ENCODE measurements at regions not wholly inside any gene's neighbourhood (a gene's known extent, or its start where the extent isn't known, plus 50 kb on each side); places are given as distances from the start of the nearest gene placed in this dataset.
"Not testable (repeated sequence)": the region's sequence is repeated elsewhere in the genome, so short reads cannot be mapped to it uniquely, and the experiment has no call there.

- no peak for DNase-seq (ENCODE audit: low read depth)
Measured at GRCh38 chr12:126952096-126953007, 1314.6 kb upstream of the TMEM132C start.

GRCh38 chr12:126953365-126953889 lies 1313.5 kb upstream of the TMEM132C start:
- no peak for DNase-seq (ENCODE audit: low read depth)

GRCh38 chr12:126960221-126960620 lies 1306.7 kb upstream of the TMEM132C start:
- DNase-seq (ENCODE audit: low read depth) = no peak

- DNase-seq (ENCODE audit: low read depth) = no peak
Measured at GRCh38 chr12:126960709-126961108, 1306.3 kb upstream of the TMEM132C start.

GRCh38 chr12:126963825-126964224 lies 1303.1 kb upstream of the TMEM132C start:
- DNase-seq (ENCODE audit: low read depth) = no peak

GRCh38 chr12:126966498-126966897 lies 1300.5 kb upstream of the TMEM132C start:
- no peak for DNase-seq (ENCODE audit: low read depth)

- DNase-seq (ENCODE audit: low read depth) = no peak
Measured at GRCh38 chr12:126967152-126967551, 1299.8 kb upstream of the TMEM132C start.

GRCh38 chr12:126974779-126975178 lies 1292.2 kb upstream of the TMEM132C start:
- DNase-seq (ENCODE audit: low read depth) = no peak

GRCh38 chr12:126976579-126976978 lies 1290.4 kb upstream of the TMEM132C start:
- DNase-seq (ENCODE audit: low read depth) = no peak

- not testable (repeated sequence) for DNase-seq (ENCODE audit: low read depth)
Measured at GRCh38 chr12:126979564-126979963, 1287.4 kb upstream of the TMEM132C start.

- no peak for DNase-seq (ENCODE audit: low read depth)
Measured at GRCh38 chr12:126982707-126983106, 1284.3 kb upstream of the TMEM132C start.

GRCh38 chr12:126983735-126984134 lies 1283.2 kb upstream of the TMEM132C start:
- not testable (repeated sequence) for DNase-seq (ENCODE audit: low read depth)

GRCh38 chr12:126985663-126986062 lies 1281.3 kb upstream of the TMEM132C start:
- not testable (repeated sequence) for DNase-seq (ENCODE audit: low read depth)

GRCh38 chr12:126989532-126989931 lies 1277.4 kb upstream of the TMEM132C start:
- DNase-seq (ENCODE audit: low read depth) = no peak

- DNase-seq (ENCODE audit: low read depth) = no peak
Measured at GRCh38 chr12:126993898-126994297, 1273.1 kb upstream of the TMEM132C start.

GRCh38 chr12:126994599-126994998 lies 1272.4 kb upstream of the TMEM132C start:
- DNase-seq (ENCODE audit: low read depth) = no peak

GRCh38 chr12:126998031-126998430 lies 1268.9 kb upstream of the TMEM132C start:
- DNase-seq (ENCODE audit: low read depth) = no peak

GRCh38 chr12:126998747-126999285 lies 1268.2 kb upstream of the TMEM132C start:
- no peak for DNase-seq (ENCODE audit: low read depth)

- no peak for DNase-seq (ENCODE audit: low read depth)
Measured at GRCh38 chr12:126999352-126999751, 1267.6 kb upstream of the TMEM132C start.

GRCh38 chr12:127005406-127005805 lies 1261.6 kb upstream of the TMEM132C start:
- no peak for DNase-seq (ENCODE audit: low read depth)

- DNase-seq (ENCODE audit: low read depth) = no peak
Measured at GRCh38 chr12:127006972-127007371, 1260.0 kb upstream of the TMEM132C start.

- DNase-seq (ENCODE audit: low read depth) = no peak
Measured at GRCh38 chr12:127008755-127009403, 1258.1 kb upstream of the TMEM132C start.
